IPS DF 6.9 (cell line): ENCODE measurements at regions not wholly inside any gene's neighbourhood (a gene's known extent, or its start where the extent isn't known, plus 50 kb on each side); places are given as distances from the start of the nearest gene placed in this dataset.

Source experiments
- DNase-seq: peaks from one replicate; pipeline ENCODE4 v3.0.0-alpha.2; 2013; ENCODE audit warnings: low read depth, low spot score
- H3K27ac ChIP-seq: one replicate; pipeline ENCODE4 v1.5.1; 2013; ENCODE audit warnings: low read length, control low read depth
- H3K27me3 ChIP-seq: 2 replicates; pipeline ENCODE4 v1.6.1; 2013; ENCODE audit warnings: mild to moderate bottlenecking, low read length; ENCODE audit not compliant: control insufficient read depth, insufficient read depth
- H3K36me3 ChIP-seq: 2 replicates; pipeline ENCODE4 v1.6.1; 2013; ENCODE audit warnings: low read length; ENCODE audit not compliant: control insufficient read depth, insufficient read depth
- H3K4me1 ChIP-seq: 2 replicates; pipeline ENCODE4 v1.6.1; 2013; ENCODE audit warnings: low read length; ENCODE audit not compliant: control insufficient read depth, insufficient read depth
- H3K4me3 ChIP-seq: 2 replicates; pipeline ENCODE4 v1.5.1; 2013; ENCODE audit warnings: mild to moderate bottlenecking, low read length
- H3K9me3 ChIP-seq: 2 replicates; pipeline ENCODE4 v1.6.1; 2013; ENCODE audit warnings: low read length, inconsistent platforms; ENCODE audit not compliant: control insufficient read depth, insufficient read depth
- WGBS: extraction: QIAGEN DNeasy Blood & Tissue Kit; methylation state at CpG from one replicate; pipeline ENCODE4 v1.1.7; 2013; ENCODE audit warnings: mixed read lengths, missing lambda C conversion rate; ENCODE audit not compliant: insufficient read length, insufficient coverage; 5-methylcytosine and 5-hydroxymethylcytosine counted together

- H3K4me1 ChIP-seq, result no peaks in the 10 kb centered on the region
- H3K27me3 ChIP-seq, result no peaks in the 10 kb centered on the region; the same call in 1 of the 2 replicates
- no peaks in the 10 kb centered on the region for H3K36me3 ChIP-seq
- no peak for DNase-seq
- H3K27ac ChIP-seq, result no peak overlapping the region
- H3K4me3 ChIP-seq, result no peak overlapping the region
- no peaks in the 10 kb centered on the region for H3K9me3 ChIP-seq
- WGBS, result no CpG with 5 or more reads among the region's 6 CpGs
These were observed 50.2 kb upstream of the WSCD1 start for GRCh38 chr17:6019959-6020358.

GRCh38 chr17:6020376-6021010 lies 49.7 kb upstream of the WSCD1 start:
- Histone ChIP-seq H3K27me3 (no peaks in the 10 kb centered on the region; the same call in 1 of the 2 replicates), H3K4me3 (no peak overlapping the region), H3K4me1 (no peaks in the 10 kb centered on the region), H3K9me3 (no peaks in the 10 kb centered on the region), H3K27ac (no peak overlapping the region), H3K36me3 (no peaks in the 10 kb centered on the region)
- no CpG with 5 or more reads among the region's 3 CpGs for WGBS
- DNase-seq, result no peak
